Right lobe of liver (tissue), 4 donors: ENCODE measurements at regions not wholly inside any gene's neighbourhood (a gene's known extent, or its start where the extent isn't known, plus 50 kb on each side); places are given as distances from the start of the nearest gene placed in this dataset.

Experiments used
- CTCF ChIP-seq, 4 donors: fragments of 200-600 bp in 3 of 4; fragments of 450-650 bp in 1 of 4; IDR thresholded peaks; one replicate each; pipeline versions ENCODE4 v1.5.1 to v1.8.0; 2016 to 2022; ENCODE audit warnings: antibody characterized with exemption in 4 of 4, mild to moderate bottlenecking in 2 of 4
- POLR2A ChIP-seq: fragments of 450-650 bp; IDR thresholded peaks from one replicate; pipeline ENCODE4 v1.6.1; 2017; ENCODE audit warnings: antibody characterized with exemption, mild to moderate bottlenecking
- donor health status: DM: no; HTN: no; CAD: no.
- donor health status: DM: no; HTN: no; CAD: no.
- donor health status: DM: no; HTN: yes; CAD: no.

GRCh38 chr13:87444135-87444534 lies 227.0 kb upstream of the SLITRK5 start:
- TF ChIP-seq CTCF (IDR thresholded peaks at IDR 0.05): no peak
- TF ChIP-seq POLR2A: no peak
